Right lobe of liver (tissue), 6 donors: ENCODE measurements at regions not wholly inside any gene's neighbourhood (a gene's known extent, or its start where the extent isn't known, plus 50 kb on each side); places are given as distances from the start of the nearest gene placed in this dataset.
A peak's percentile ranks its signal among the peaks of the same experiment; 100 is the strongest.

Experiments used
- ATAC-seq, 4 donors: fragments of 200-7000 bp; cut with Tn5 transposase; one replicate each; pipeline ENCODE4 v1.9.1; 2020; ENCODE audit warnings: mild to moderate bottlenecking in 4 of 4, moderate library complexity in 4 of 4
- DNase-seq, 3 donors: peaks; one replicate each; pipeline ENCODE4 v3.0.0-alpha.2; 2020
- H3K27ac ChIP-seq, 3 donors: fragments of 200-600 bp; one replicate each; pipeline ENCODE4 v1.8.0; 2022
- H3K27me3 ChIP-seq, 2 donors: fragments of 200-600 bp; one replicate each; pipeline ENCODE4 v1.8.0; 2022
- H3K36me3 ChIP-seq, 4 donors: fragments of 200-600 bp; sonication (generic) in 1 of 4; one replicate each; pipeline versions ENCODE4 v1.5.1 to v1.8.0; 2017 to 2022; ENCODE audit warnings: control low read depth in 1 of 4
- H3K4me1 ChIP-seq, 4 donors: fragments of 200-600 bp; sonication (generic) in 1 of 4; one replicate each; pipeline versions ENCODE4 v1.5.1 to v1.8.0; 2017 to 2022; ENCODE audit warnings: control low read depth in 1 of 4
- H3K4me3 ChIP-seq, 3 donors: fragments of 200-600 bp; one replicate each; pipeline ENCODE4 v1.8.0; 2022
- H3K9me3 ChIP-seq, 4 donors: fragments of 200-600 bp; sonication (generic) in 1 of 4; one replicate each; pipeline versions ENCODE4 v1.5.1 to v1.8.0; 2017 to 2022; ENCODE audit warnings: control low read depth in 1 of 4
- CTCF ChIP-seq, 4 donors: fragments of 200-600 bp in 3 of 4; fragments of 450-650 bp in 1 of 4; IDR thresholded peaks; one replicate each; pipeline versions ENCODE4 v1.5.1 to v1.8.0; 2016 to 2022; ENCODE audit warnings: antibody characterized with exemption in 4 of 4, mild to moderate bottlenecking in 2 of 4
- POLR2A ChIP-seq: fragments of 450-650 bp; IDR thresholded peaks from one replicate; pipeline ENCODE4 v1.6.1; 2017; ENCODE audit warnings: antibody characterized with exemption, mild to moderate bottlenecking
- WGBS: methylation state at CpG from one replicate; pipeline ENCODE4 v1.1.6; 2018; ENCODE audit warnings: low coverage, low lambda C conversion rate; ENCODE audit not compliant: insufficient coverage; ENCODE audit errors: missing lambda C conversion rate; 5-methylcytosine and 5-hydroxymethylcytosine counted together
- intact Hi-C, 2 donors: fragments of 100-400 bp; cut with DNase I; formaldehyde crosslinking; loops; one replicate each; pipeline versions ENCODE4 v1.11.2 to v1.14.1; 2022
- donor health status: DM: no; HTN: yes; CAD: no.
- donor health status: DM: no; HTN: no; CAD: no.
- donor health status: DM: no; HTN: no; CAD: no.
- donor health status: DM: no; HTN: yes; CAD: no.
- donor health status: DM: no; HTN: yes; CAD: no.

DNA sequence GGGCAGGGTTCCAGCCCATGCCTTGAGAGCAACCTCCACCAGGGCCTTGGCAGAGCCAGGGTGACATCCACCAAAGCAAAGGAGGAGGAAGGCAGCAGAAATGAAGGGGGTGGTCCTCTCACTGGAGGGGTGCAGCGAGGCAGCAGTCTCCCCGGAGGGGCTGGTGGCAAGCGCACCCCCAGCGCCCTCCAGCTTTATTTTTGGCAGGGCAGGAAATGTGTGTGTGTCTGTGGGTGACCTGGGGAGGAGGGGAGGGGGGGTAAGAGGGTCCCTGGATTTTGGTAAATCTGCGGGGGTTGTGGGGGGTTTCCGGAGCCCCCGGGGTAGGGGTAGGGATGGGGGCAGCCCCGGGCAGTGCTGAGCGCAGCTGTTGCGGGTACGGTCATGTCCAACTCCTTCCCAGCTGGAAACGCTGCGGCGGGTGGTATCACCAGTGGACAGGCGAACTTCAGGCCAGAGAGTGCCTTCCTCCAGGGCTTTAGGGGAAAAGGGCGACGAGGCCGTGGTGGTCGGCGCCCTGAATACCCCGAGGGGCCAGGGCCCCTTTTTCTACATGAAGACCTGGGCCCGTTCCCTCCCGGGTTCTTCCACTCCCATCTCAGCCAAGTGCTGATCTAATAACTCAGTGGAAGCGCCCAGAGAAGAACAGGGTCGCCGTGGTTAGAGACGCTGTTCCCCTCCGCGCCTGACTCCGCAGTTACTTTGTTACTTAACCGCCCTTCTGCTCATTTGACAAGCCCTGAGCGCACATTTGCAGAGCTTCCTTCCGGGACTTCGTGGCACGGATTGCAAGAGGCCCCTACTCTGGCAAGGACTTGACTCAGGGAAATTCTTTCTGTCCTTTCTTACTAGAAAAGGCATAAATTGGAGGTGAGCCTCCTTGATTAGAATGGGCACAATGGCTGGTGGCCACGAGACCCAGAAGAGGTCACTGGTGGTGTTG lies 55.2 kb downstream of the FOS start:
- intact Hi-C loops = no loop called here
- TF ChIP-seq CTCF (IDR thresholded peaks at IDR 0.05) (no peak), POLR2A (peak; percentile 44)
- H3K9me3 ChIP-seq = no peaks in the 10 kb centered on the region
- peak; percentile 50 to 67 (median 58) for DNase-seq
- no peaks in the 10 kb centered on the region for H3K36me3 ChIP-seq
- WGBS = 63% methylated on average over 13 of the region's 36 CpGs
- peak; percentile 70 to 77 (median 73) for ATAC-seq
- no peaks in the 10 kb centered on the region for H3K27me3 ChIP-seq
- H3K4me3 ChIP-seq = no peak overlapping the region
- peak overlapping the region; percentile 59 to 82 (median 62) for H3K27ac ChIP-seq
- H3K4me1 ChIP-seq = no peaks in the 10 kb centered on the region

- no peak overlapping the region for H3K4me3 ChIP-seq
- no peaks in the 10 kb centered on the region for H3K4me1 ChIP-seq
- no peak for DNase-seq
- ATAC-seq = peak; percentile 16 to 57 (median 39)
- no peaks in the 10 kb centered on the region for H3K36me3 ChIP-seq
- H3K27ac ChIP-seq = peak overlapping the region; percentile 59 to 82 (median 62)
- WGBS = 49% methylated on average over 9 of the region's 10 CpGs
- intact Hi-C loops = no loop called here
- TF ChIP-seq POLR2A (no peak), CTCF (IDR thresholded peaks at IDR 0.05) (no peak)
- H3K27me3 ChIP-seq = no peaks in the 10 kb centered on the region
- no peaks in the 10 kb centered on the region for H3K9me3 ChIP-seq
These were observed 56.0 kb downstream of the FOS start for GRCh38 chr14:75334549-75335051.

DNA sequence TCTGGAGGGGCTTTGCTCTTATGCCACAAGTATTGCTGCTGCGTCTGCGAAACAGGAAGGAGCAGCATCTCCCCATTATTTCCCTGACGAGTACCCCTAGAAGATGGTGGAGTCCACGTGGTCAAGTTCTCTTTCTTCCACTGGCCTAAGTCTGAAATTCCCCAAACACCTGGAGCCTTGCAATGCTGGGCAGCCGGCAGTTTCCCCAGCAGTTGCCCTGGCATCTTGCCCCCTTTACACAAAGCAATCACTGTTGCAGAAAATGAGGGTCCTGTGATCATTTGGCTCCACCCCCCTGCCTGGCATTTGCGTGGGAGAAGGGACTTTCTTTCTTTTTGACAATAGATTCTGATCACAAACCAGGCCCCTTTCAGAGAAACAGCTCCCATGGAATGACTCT lies 56.9 kb downstream of the FOS start:
- no peak for TF ChIP-seq POLR2A
- TF ChIP-seq CTCF (IDR thresholded peaks at IDR 0.05) = no peak
- no peak overlapping the region for H3K4me3 ChIP-seq
- ATAC-seq = no peak
- H3K9me3 ChIP-seq = no peaks in the 10 kb centered on the region
- intact Hi-C loops = no loop called here
- 67% methylated on average over 1 of the region's 6 CpGs for WGBS
- H3K27me3 ChIP-seq = no peaks in the 10 kb centered on the region
- H3K4me1 ChIP-seq = no peaks in the 10 kb centered on the region
- H3K27ac ChIP-seq = no peak overlapping the region
- no peak for DNase-seq
- no peaks in the 10 kb centered on the region for H3K36me3 ChIP-seq

GRCh38 chr14:75338398-75338797 lies 59.8 kb downstream of the FOS start:
- no peak for ATAC-seq
- Histone ChIP-seq H3K27ac (no peak overlapping the region), H3K4me1 (no peaks in the 10 kb centered on the region), H3K4me3 (no peak overlapping the region), H3K9me3 (no peaks in the 10 kb centered on the region), H3K27me3 (no peaks in the 10 kb centered on the region), H3K36me3 (no peaks in the 10 kb centered on the region)
- TF ChIP-seq CTCF (IDR thresholded peaks at IDR 0.05) = no peak
- TF ChIP-seq POLR2A = no peak
- DNase-seq = no peak
- intact Hi-C loops = no loop called here
